B cell (primary cell): ENCODE measurements at regions not wholly inside any gene's neighbourhood (a gene's known extent, or its start where the extent isn't known, plus 50 kb on each side); places are given as distances from the start of the nearest gene placed in this dataset.

ENCODE experiments used
- ATAC-seq: fragments of 200-7000 bp; cut with Tn5 transposase; one replicate; pipeline ENCODE4 v1.10.0; 2021; ENCODE audit warnings: low read depth, mild to moderate bottlenecking, moderate number of reproducible peaks, moderate library complexity
- CTCF ChIA-PET: fragments of 350-600 bp; sonication (Branson Sonifier 250); formaldehyde crosslinking; loops from one replicate; lab custom pipeline; 2021; ENCODE audit warnings: antibody characterized with exemption, inconsistent platforms; lab: Charles Lee
- POLR2A ChIA-PET: fragments of 350-600 bp; sonication (Branson Sonifier 250); formaldehyde crosslinking; loops from one replicate; lab custom pipeline; 2021; ENCODE audit warnings: antibody characterized with exemption; lab: Charles Lee
- DNase-seq: peaks from one replicate; pipeline ENCODE4 v3.0.0; 2013
- H2AFZ ChIP-seq: 2 replicates; pipeline ENCODE4 v1.6.1; 2012; ENCODE audit warnings: mild to moderate bottlenecking, low read depth, low read length; ENCODE audit not compliant: insufficient read depth, poor library complexity, severe bottlenecking
- H3K27ac ChIP-seq, 2 donors: 1 replicate in 1 of 2; 2 replicates in 1 of 2; pipeline ENCODE4 v1.5.1; 2012 to 2013; ENCODE audit warnings: low read length in 2 of 2, mild to moderate bottlenecking in 2 of 2, moderate library complexity in 1 of 2
- H3K27me3 ChIP-seq, 4 experiments: fragments of 200-600 bp in 1 of 4; sonication (generic) in 1 of 4; replicated peaks in 1 of 4; 1 replicate in 2 of 4; 2 replicates in 2 of 4; pipeline versions ENCODE4 v1.6.1 to v1.7.0; 2013 to 2016; ENCODE audit warnings: low read length in 3 of 4, mild to moderate bottlenecking in 2 of 4, mixed read lengths in 1 of 4, moderate library complexity in 1 of 4; ENCODE audit not compliant: insufficient read depth in 4 of 4, control insufficient read depth in 3 of 4; ENCODE audit errors: control extremely low read depth in 1 of 4
- H3K36me3 ChIP-seq, 2 experiments: replicated peaks in 1 of 2; 1 replicate in 1 of 2; 2 replicates in 1 of 2; pipeline versions ENCODE4 v1.6.1 to v1.7.1; 2013; ENCODE audit warnings: low read length in 1 of 2; ENCODE audit not compliant: insufficient read depth in 2 of 2, control insufficient read depth in 1 of 2; ENCODE audit errors: control extremely low read depth in 1 of 2, extremely low read depth in 1 of 2
- H3K4me1 ChIP-seq, 2 donors: fragments of 200-600 bp in 1 of 2; sonication (generic) in 1 of 2; 1 replicate in 1 of 2; 2 replicates in 1 of 2; pipeline versions ENCODE4 v1.5.1 to v1.6.1; 2013 to 2017; ENCODE audit warnings: low read length in 2 of 2; ENCODE audit not compliant: control insufficient read depth in 2 of 2, insufficient read depth in 2 of 2
- H3K4me2 ChIP-seq: replicated peaks from 2 replicates; pipeline ENCODE3; 2012; ENCODE audit warnings: mild to moderate bottlenecking, low read depth, low read length; ENCODE audit not compliant: poor library complexity, severe bottlenecking
- H3K4me3 ChIP-seq, 5 experiments: fragments of 200-600 bp in 1 of 5; sonication (generic) in 1 of 5; 1 replicate in 3 of 5; 2 replicates in 2 of 5; pipeline versions ENCODE4 v1.5.1 to v1.7.0; 2011 to 2016; ENCODE audit warnings: low read length in 4 of 5, mild to moderate bottlenecking in 4 of 5, low read depth in 2 of 5, control low read depth in 1 of 5, moderate library complexity in 1 of 5; ENCODE audit not compliant: insufficient read depth in 1 of 5; ENCODE audit errors: control extremely low read depth in 1 of 5, extremely low read depth in 1 of 5
- H3K79me2 ChIP-seq: fragments of 200-600 bp; sonication (generic); one replicate; pipeline ENCODE4 v1.6.0; 2016; ENCODE audit warnings: low read length; ENCODE audit not compliant: control insufficient read depth, insufficient read depth
- H3K9ac ChIP-seq: fragments of 200-600 bp; sonication (generic); 2 replicates; pipeline ENCODE4 v1.6.1; 2017; ENCODE audit warnings: mild to moderate bottlenecking, low read length, moderate library complexity
- H3K9me3 ChIP-seq, 3 donors: one replicate each; pipeline versions ENCODE4 v1.6.1 to v1.7.1; 2013; ENCODE audit warnings: low read length in 2 of 3; ENCODE audit not compliant: control insufficient read depth in 2 of 3, insufficient read depth in 1 of 3; ENCODE audit errors: control extremely low read depth in 1 of 3
- H4K20me1 ChIP-seq: 2 replicates; pipeline ENCODE4 v1.6.0; 2012; ENCODE audit warnings: mild to moderate bottlenecking, low read length; ENCODE audit not compliant: insufficient read depth, control insufficient read depth, poor library complexity, severe bottlenecking
- H3K27ac Mint-ChIP-seq: one replicate; pipeline ENCODE4 v1.8.0; 2021; ENCODE audit warnings: mixed read lengths
- H3K27me3 Mint-ChIP-seq: one replicate; pipeline ENCODE4 v1.8.0; 2021; ENCODE audit warnings: mixed read lengths
- H3K4me1 Mint-ChIP-seq: one replicate; pipeline ENCODE4 v1.8.0; 2021; ENCODE audit warnings: mixed read lengths
- H3K4me3 Mint-ChIP-seq: one replicate; pipeline ENCODE4 v1.8.0; 2021; ENCODE audit warnings: mixed read lengths
- H3K9me3 Mint-ChIP-seq: one replicate; pipeline ENCODE4 v1.8.0; 2022; ENCODE audit warnings: mixed read lengths; ENCODE audit not compliant: insufficient read depth
- CTCF ChIP-seq: fragments of 200-600 bp; IDR thresholded peaks from one replicate; pipeline ENCODE4 v1.8.0; 2022; ENCODE audit warnings: antibody characterized with exemption, mild to moderate bottlenecking
- EZH2 ChIP-seq: IDR thresholded peaks from 2 replicates; pipeline ENCODE4 v1.6.1; 2012; ENCODE audit warnings: borderline replicate concordance, low read depth, mild to moderate bottlenecking, moderate library complexity, low read length; ENCODE audit not compliant: insufficient read depth, poor library complexity, severe bottlenecking
- WGBS: methylation state at CpG from one replicate; pipeline ENCODE4 v1.1.5; 2013; ENCODE audit warnings: missing lambda C conversion rate; ENCODE audit not compliant: insufficient coverage; 5-methylcytosine and 5-hydroxymethylcytosine counted together
- intact Hi-C: fragments of 100-400 bp; cut with micrococcal nuclease; formaldehyde crosslinking; loops from one replicate; pipeline ENCODE4 v1.10.0; 2022

- H3K4me2 ChIP-seq, result no peak overlapping the region
- H3K4me1 ChIP-seq, result no peaks in the 10 kb centered on the region
- no peak overlapping the region for H3K4me3 ChIP-seq
- H4K20me1 ChIP-seq, result peaks cover 15% of the 10 kb centered on the region
- ChIA-PET POLR2A (no interaction called here), CTCF (no interaction called here)
- H3K9me3 ChIP-seq, result no peaks in the 10 kb centered on the region
- ATAC-seq (no peak), DNase-seq (no peak)
- Mint-ChIP-seq H3K27ac (peak overlapping the region; percentile 22), H3K9me3 (peaks cover 5% of the 10 kb centered on the region), H3K4me1 (no peaks in the 10 kb centered on the region), H3K27me3 (no peaks in the 10 kb centered on the region), H3K4me3 (no peak overlapping the region)
- intact Hi-C loops, result no loop called here
- H3K27me3 ChIP-seq, result no peaks in the 10 kb centered on the region
- peaks cover 59% of the 10 kb centered on the region for H3K79me2 ChIP-seq
- H3K36me3 ChIP-seq, result peaks cover 7 to 67% of the 10 kb centered on the region in 2 experiments
- H3K9ac ChIP-seq, result no peak overlapping the region
- peak overlapping the region in 1 of 2 donors; percentile 3 for H3K27ac ChIP-seq
- no peak overlapping the region for H2AFZ ChIP-seq
- TF ChIP-seq EZH2 (no peak), CTCF (no peak)
Observed at GRCh38 chr6:11292594-11293236, 60.2 kb upstream of the NEDD9 start.

GRCh38 chr6:11292091-11292490, 59.6 kb upstream of the NEDD9 start:
- ATAC-seq, result no peak
- Histone ChIP-seq H2AFZ (no peak overlapping the region), H4K20me1 (peaks cover 15% of the 10 kb centered on the region), H3K79me2 (peaks cover 59% of the 10 kb centered on the region), H3K27ac (no peak overlapping the region), H3K4me2 (no peak overlapping the region), H3K4me1 (no peaks in the 10 kb centered on the region), H3K27me3 (no peaks in the 10 kb centered on the region), H3K4me3 (no peak overlapping the region), H3K9ac (no peak overlapping the region), H3K9me3 (peaks cover 0 to 2% (median 0%) of the 10 kb centered on the region in 3 donors), H3K36me3 (peaks cover 7 to 62% of the 10 kb centered on the region in 2 experiments)
- ChIA-PET POLR2A (no interaction called here), CTCF (no interaction called here)
- TF ChIP-seq CTCF (no peak), EZH2 (no peak)
- intact Hi-C loops, result no loop called here
- no peaks in the 10 kb centered on the region for H3K27me3 Mint-ChIP-seq
- H3K4me1 Mint-ChIP-seq, result no peaks in the 10 kb centered on the region
- H3K4me3 Mint-ChIP-seq, result no peak overlapping the region
- WGBS, result 73% methylated on average over 3 of the region's 4 CpGs
- no peak for DNase-seq
- H3K27ac Mint-ChIP-seq, result no peak overlapping the region
- H3K9me3 Mint-ChIP-seq, result peaks cover 7% of the 10 kb centered on the region
